Common myeloid progenitor, CD34-positive (primary cell): ENCODE measurements at regions not wholly inside any gene's neighbourhood (a gene's known extent, or its start where the extent isn't known, plus 50 kb on each side); places are given as distances from the start of the nearest gene placed in this dataset.
A peak's percentile ranks its signal among the peaks of the same experiment; 100 is the strongest.
"Not testable (repeated sequence)": the region's sequence is repeated elsewhere in the genome, so short reads cannot be mapped to it uniquely, and the experiment has no call there.

Source experiments
- CTCF ChIA-PET: fragments of 350-600 bp; sonication (Branson Sonifier 250); formaldehyde crosslinking; loops from one replicate; lab custom pipeline; 2021; ENCODE audit warnings: antibody characterized with exemption; lab: Charles Lee
- POLR2A ChIA-PET: fragments of 350-600 bp; sonication (Branson Sonifier 250); formaldehyde crosslinking; loops from one replicate; lab custom pipeline; 2021; ENCODE audit warnings: antibody characterized with exemption; lab: Charles Lee
- DNase-seq, 3 donors: peaks; one replicate each; pipeline versions ENCODE4 v3.0.0 to v3.0.0-alpha.2; 2013
- H3K27ac ChIP-seq, 2 experiments: 1 replicate in 1 of 2; 2 replicates in 1 of 2; pipeline ENCODE4 v1.7.0; 2013; ENCODE audit warnings: inconsistent platforms in 2 of 2, low read length in 2 of 2, mild to moderate bottlenecking in 2 of 2, low read depth in 1 of 2, moderate library complexity in 1 of 2; ENCODE audit not compliant: severe bottlenecking in 2 of 2, insufficient read depth in 1 of 2, poor library complexity in 1 of 2
- H3K27me3 ChIP-seq, 5 experiments: replicated peaks in 2 of 5; 1 replicate in 3 of 5; 2 replicates in 2 of 5; pipeline versions ENCODE4 v1.6.1 to v1.7.0; 2013; ENCODE audit warnings: low read length in 4 of 5, mild to moderate bottlenecking in 2 of 5, moderate library complexity in 2 of 5, inconsistent platforms in 1 of 5; ENCODE audit not compliant: insufficient read depth in 5 of 5, control insufficient read depth in 4 of 5
- H3K36me3 ChIP-seq, 4 experiments: 1 replicate in 2 of 4; 2 replicates in 2 of 4; pipeline versions ENCODE4 v1.6.1 to v1.7.0; 2013; ENCODE audit warnings: low read length in 3 of 4, control low read depth in 1 of 4, mild to moderate bottlenecking in 1 of 4; ENCODE audit not compliant: control insufficient read depth in 4 of 4, insufficient read depth in 4 of 4
- H3K4me1 ChIP-seq, 4 experiments: 1 replicate in 3 of 4; 2 replicates in 1 of 4; pipeline versions ENCODE4 v1.6.1 to v1.7.1; 2013; ENCODE audit warnings: low read length in 3 of 4, mild to moderate bottlenecking in 3 of 4, control low read depth in 1 of 4, inconsistent platforms in 1 of 4, moderate library complexity in 1 of 4; ENCODE audit not compliant: control insufficient read depth in 4 of 4, insufficient read depth in 4 of 4; ENCODE audit errors: control extremely low read depth in 1 of 4
- H3K4me3 ChIP-seq, 7 experiments: 1 replicate in 4 of 7; 2 replicates in 3 of 7; pipeline versions ENCODE4 v1.5.1 to v1.7.0; 2013; ENCODE audit warnings: mild to moderate bottlenecking in 7 of 7, low read length in 6 of 7, moderate library complexity in 6 of 7, inconsistent platforms in 2 of 7, low read depth in 2 of 7, control low read depth in 1 of 7; ENCODE audit not compliant: insufficient read depth in 4 of 7, control insufficient read depth in 1 of 7; ENCODE audit errors: extremely low read depth in 1 of 7
- H3K9me3 ChIP-seq, 5 experiments: 1 replicate in 4 of 5; 2 replicates in 1 of 5; pipeline versions ENCODE4 v1.6.1 to v1.7.1; 2013; ENCODE audit warnings: low read length in 4 of 5, mild to moderate bottlenecking in 2 of 5, inconsistent platforms in 1 of 5, low read depth in 1 of 5, moderate library complexity in 1 of 5; ENCODE audit not compliant: control insufficient read depth in 4 of 5, insufficient read depth in 2 of 5; ENCODE audit errors: control extremely low read depth in 1 of 5
- WGBS: methylation state at CpG from one replicate; pipeline ENCODE4 v1.1.5; 2013; ENCODE audit not compliant: insufficient coverage; 5-methylcytosine and 5-hydroxymethylcytosine counted together

- H3K27me3 ChIP-seq, POLR2A ChIA-PET, DNase-seq, CTCF ChIA-PET, H3K36me3 ChIP-seq, H3K4me3 ChIP-seq, H3K27ac ChIP-seq, H3K9me3 ChIP-seq, H3K4me1 ChIP-seq: not testable (repeated sequence)
- WGBS: 100% methylated on average over 1 of the region's 20 CpGs
Observed at GRCh38 chr1:817658-818617, 105.8 kb upstream of the SAMD11 start.

GRCh38 chr1:818618-819291 lies 105.0 kb upstream of the SAMD11 start:
- H3K27ac ChIP-seq: no peak overlapping the region
- H3K4me1 ChIP-seq: peaks cover 0 to 3% (median 0%) of the 10 kb centered on the region in 4 experiments
- no peak overlapping the region for H3K4me3 ChIP-seq
- WGBS: 97% methylated on average over 11 of the region's 13 CpGs
- H3K9me3 ChIP-seq: no peaks in the 10 kb centered on the region
- no peak for DNase-seq
- H3K27me3 ChIP-seq: no peaks in the 10 kb centered on the region
- H3K36me3 ChIP-seq: peaks cover 0 to 2% (median 0%) of the 10 kb centered on the region in 4 experiments
- ChIA-PET CTCF (no interaction called here), POLR2A (no interaction called here)

- H3K27me3 ChIP-seq: no peaks in the 10 kb centered on the region
- no peak overlapping the region for H3K27ac ChIP-seq
- H3K4me1 ChIP-seq: peaks cover 0 to 9% (median 4%) of the 10 kb centered on the region in 4 experiments
- H3K36me3 ChIP-seq: peaks cover 0 to 2% (median 0%) of the 10 kb centered on the region in 4 experiments
- ChIA-PET CTCF (no interaction called here), POLR2A (no interaction called here)
- no peak for DNase-seq
- no peak overlapping the region for H3K4me3 ChIP-seq
- H3K9me3 ChIP-seq: no peaks in the 10 kb centered on the region
- WGBS: 100% methylated on average over 5 of the region's 7 CpGs
Observed at GRCh38 chr1:820962-821361, 102.8 kb upstream of the SAMD11 start.

GRCh38 chr1:826808-827207 lies 96.9 kb upstream of the SAMD11 start:
- WGBS: no CpG with 5 or more reads among the region's 21 CpGs
- H3K27me3 ChIP-seq, H3K4me1 ChIP-seq, CTCF ChIA-PET, POLR2A ChIA-PET, H3K9me3 ChIP-seq, H3K36me3 ChIP-seq: not testable (repeated sequence)
- DNase-seq: peak; percentile 6 to 13 (median 12)
- peak overlapping the region in 1 of 2 experiments; percentile 77 for H3K27ac ChIP-seq
- H3K4me3 ChIP-seq: peak overlapping the region; percentile 52 to 79 (median 72)

GRCh38 chr1:827211-828063 lies 96.3 kb upstream of the SAMD11 start:
- DNase-seq: peak; percentile 76 to 88 (median 81)
- WGBS: 0% methylated on average over 28 of the region's 109 CpGs
- H3K9me3 ChIP-seq, POLR2A ChIA-PET, H3K4me1 ChIP-seq, H3K36me3 ChIP-seq, H3K27me3 ChIP-seq, CTCF ChIA-PET: not testable (repeated sequence)
- peak overlapping the region; percentile 52 to 79 (median 72) for H3K4me3 ChIP-seq
- H3K27ac ChIP-seq: peak overlapping the region in 1 of 2 experiments; percentile 77

- H3K27me3 ChIP-seq, H3K4me1 ChIP-seq, CTCF ChIA-PET, H3K36me3 ChIP-seq, POLR2A ChIA-PET, DNase-seq, H3K9me3 ChIP-seq, H3K4me3 ChIP-seq, H3K27ac ChIP-seq: not testable (repeated sequence)
- no CpG with 5 or more reads among the region's 3 CpGs for WGBS
Observed at GRCh38 chr1:829324-829723, 94.4 kb upstream of the SAMD11 start.
